Testis (tissue), 2 donors: ENCODE measurements at regions not wholly inside any gene's neighbourhood (a gene's known extent, or its start where the extent isn't known, plus 50 kb on each side); places are given as distances from the start of the nearest gene placed in this dataset.
"Not testable (repeated sequence)": the region's sequence is repeated elsewhere in the genome, so short reads cannot be mapped to it uniquely, and the experiment has no call there.

Experiments used
- DNase-seq: peaks from one replicate; pipeline ENCODE4 v3.0.0-alpha.2; 2019
- H3K27ac ChIP-seq, 2 donors: fragments of 200-600 bp; sonication (generic); one replicate each; pipeline ENCODE4 v1.5.1; 2019
- H3K27me3 ChIP-seq: fragments of 200-600 bp; sonication (generic); one replicate; pipeline ENCODE4 v1.5.1; 2019
- H3K36me3 ChIP-seq: fragments of 200-600 bp; sonication (generic); one replicate; pipeline ENCODE4 v1.5.1; 2017; ENCODE audit warnings: low read depth; ENCODE audit errors: missing control alignments
- H3K4me1 ChIP-seq: fragments of 200-600 bp; sonication (generic); one replicate; pipeline ENCODE4 v1.5.1; 2019
- H3K4me3 ChIP-seq, 2 donors: fragments of 200-600 bp; sonication (generic); one replicate each; pipeline ENCODE4 v1.5.1; 2017 to 2019
- H3K9me3 ChIP-seq: fragments of 200-600 bp; sonication (generic); one replicate; pipeline ENCODE4 v1.5.1; 2017
- POLR2A ChIP-seq: fragments of 450-650 bp; IDR thresholded peaks from one replicate; pipeline ENCODE4 v1.6.1; 2017; ENCODE audit warnings: antibody characterized with exemption, mild to moderate bottlenecking, moderate library complexity
- WGBS, 2 donors: methylation state at CpG; one replicate each; pipeline ENCODE4 v1.1.5; 2018; 5-methylcytosine and 5-hydroxymethylcytosine counted together
- intact Hi-C: fragments of 100-400 bp; cut with DNase I; formaldehyde crosslinking; loops from one replicate; pipeline ENCODE4 v1.15.1; 2023; ENCODE audit warnings: low total_unique reads
- TF ChIP-seq, protein P1 (sequence below), 3 experiments: fragments of 450-650 bp in 2 of 3; fragments of 200-600 bp in 1 of 3; sonication (generic) in 1 of 3; IDR thresholded peaks; one replicate each; pipeline ENCODE4 v1.5.1; 2016 to 2019; ENCODE audit warnings: antibody characterized with exemption in 3 of 3, mild to moderate bottlenecking in 2 of 3, moderate library complexity in 1 of 3

DNA sequence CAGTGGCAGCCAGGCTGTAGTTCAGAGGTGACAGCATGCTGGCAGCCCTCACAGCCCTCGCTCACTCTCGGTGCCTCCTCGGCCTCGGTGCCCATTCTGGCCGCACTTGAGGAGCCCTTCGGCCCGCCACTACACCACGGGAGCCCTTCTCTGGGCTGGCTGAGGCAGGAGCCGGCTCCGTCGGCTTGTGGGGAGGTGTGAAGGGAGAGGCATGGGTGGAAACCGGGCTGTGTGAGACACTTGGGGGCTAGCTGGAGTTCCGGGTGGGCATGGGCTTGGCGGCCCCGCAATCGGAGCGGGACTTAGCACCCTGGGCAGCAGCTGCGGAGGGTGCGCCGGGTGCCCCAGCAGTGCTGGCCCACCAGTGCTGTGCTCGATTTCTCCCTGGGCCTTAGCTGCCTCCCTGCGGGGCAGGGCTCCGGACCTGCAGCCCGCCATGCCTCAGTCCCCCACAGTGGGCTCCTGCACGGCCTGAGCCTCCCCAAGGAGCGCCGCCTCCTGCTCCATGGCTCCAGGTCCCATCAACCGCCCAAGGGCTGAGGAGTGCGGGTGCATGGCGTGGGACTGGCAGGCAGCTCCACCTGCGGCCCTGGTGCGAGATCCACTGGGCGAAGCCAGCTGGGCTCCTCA lies 396.8 kb downstream of the FAM72C start:
- Histone ChIP-seq H3K4me3 (no peak overlapping the region), H3K36me3 (no peaks in the 10 kb centered on the region), H3K9me3 (no peaks in the 10 kb centered on the region), H3K27me3 (no peaks in the 10 kb centered on the region), H3K4me1 (no peaks in the 10 kb centered on the region), H3K27ac (no peak overlapping the region)
- intact Hi-C loops: no loop called here
- 75 to 80% methylated on average over 2 to 9 of the region's 33 CpGs for WGBS, 2 donors
- TF ChIP-seq, protein P1, sequence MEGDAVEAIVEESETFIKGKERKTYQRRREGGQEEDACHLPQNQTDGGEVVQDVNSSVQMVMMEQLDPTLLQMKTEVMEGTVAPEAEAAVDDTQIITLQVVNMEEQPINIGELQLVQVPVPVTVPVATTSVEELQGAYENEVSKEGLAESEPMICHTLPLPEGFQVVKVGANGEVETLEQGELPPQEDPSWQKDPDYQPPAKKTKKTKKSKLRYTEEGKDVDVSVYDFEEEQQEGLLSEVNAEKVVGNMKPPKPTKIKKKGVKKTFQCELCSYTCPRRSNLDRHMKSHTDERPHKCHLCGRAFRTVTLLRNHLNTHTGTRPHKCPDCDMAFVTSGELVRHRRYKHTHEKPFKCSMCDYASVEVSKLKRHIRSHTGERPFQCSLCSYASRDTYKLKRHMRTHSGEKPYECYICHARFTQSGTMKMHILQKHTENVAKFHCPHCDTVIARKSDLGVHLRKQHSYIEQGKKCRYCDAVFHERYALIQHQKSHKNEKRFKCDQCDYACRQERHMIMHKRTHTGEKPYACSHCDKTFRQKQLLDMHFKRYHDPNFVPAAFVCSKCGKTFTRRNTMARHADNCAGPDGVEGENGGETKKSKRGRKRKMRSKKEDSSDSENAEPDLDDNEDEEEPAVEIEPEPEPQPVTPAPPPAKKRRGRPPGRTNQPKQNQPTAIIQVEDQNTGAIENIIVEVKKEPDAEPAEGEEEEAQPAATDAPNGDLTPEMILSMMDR (IDR thresholded peaks at IDR 0.05): no peak
- TF ChIP-seq POLR2A: no peak
- no peak for DNase-seq

DNA sequence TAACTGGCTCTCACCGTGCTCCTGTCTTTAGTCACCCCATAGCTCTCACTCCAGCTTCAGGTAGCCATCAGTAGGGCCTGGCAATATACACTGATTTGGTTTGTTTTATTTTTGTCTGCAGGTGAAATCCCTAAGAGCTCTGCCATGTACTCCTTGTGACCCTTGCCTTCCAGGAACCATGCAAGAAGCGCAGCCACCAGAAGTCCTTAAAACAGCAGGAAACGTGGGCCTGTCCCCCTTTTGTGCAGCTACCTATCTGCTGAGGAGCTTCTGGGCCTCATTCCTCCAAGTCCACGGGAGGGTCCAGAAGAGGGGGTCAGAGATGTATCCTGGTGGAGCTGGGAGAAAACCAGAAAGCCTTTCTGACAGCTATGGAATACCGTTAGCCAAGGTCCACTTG lies 399.1 kb downstream of the FAM72C start:
- 50 to 66% methylated on average over 5 of the region's 5 CpGs for WGBS, 2 donors

DNA sequence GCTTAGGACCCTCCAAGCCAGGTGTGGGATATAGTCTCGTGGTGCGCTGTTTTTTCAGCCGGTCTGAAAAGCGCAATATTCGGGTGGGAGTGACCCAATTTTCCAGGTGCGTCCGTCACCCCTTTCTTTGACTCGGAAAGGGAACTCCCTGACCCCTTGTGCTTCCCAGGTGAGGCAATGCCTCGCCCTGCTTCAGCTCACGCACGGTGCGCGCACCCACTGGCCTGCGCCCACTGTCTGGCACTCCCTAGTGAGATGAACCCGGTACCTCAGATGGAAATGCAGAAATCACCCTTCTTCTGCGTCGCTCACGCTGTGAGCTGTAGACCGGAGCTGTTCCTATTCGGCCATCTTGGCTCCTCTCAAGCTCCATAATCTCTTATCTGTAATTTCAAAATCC lies 408.0 kb downstream of the FAM72C start:
- H3K9me3 ChIP-seq, H3K4me3 ChIP-seq, H3K36me3 ChIP-seq, H3K4me1 ChIP-seq, DNase-seq, H3K27me3 ChIP-seq, intact Hi-C loops, H3K27ac ChIP-seq: not testable (repeated sequence)
- WGBS, 2 donors: 57 to 66% methylated on average over 11 to 13 of the region's 20 CpGs

More for the DNA sequence above, 399.1 kb downstream of the FAM72C start:
- intact Hi-C loops, H3K4me1 ChIP-seq, H3K27ac ChIP-seq, DNase-seq, H3K9me3 ChIP-seq, H3K36me3 ChIP-seq, H3K27me3 ChIP-seq, H3K4me3 ChIP-seq: not testable (repeated sequence)

DNA sequence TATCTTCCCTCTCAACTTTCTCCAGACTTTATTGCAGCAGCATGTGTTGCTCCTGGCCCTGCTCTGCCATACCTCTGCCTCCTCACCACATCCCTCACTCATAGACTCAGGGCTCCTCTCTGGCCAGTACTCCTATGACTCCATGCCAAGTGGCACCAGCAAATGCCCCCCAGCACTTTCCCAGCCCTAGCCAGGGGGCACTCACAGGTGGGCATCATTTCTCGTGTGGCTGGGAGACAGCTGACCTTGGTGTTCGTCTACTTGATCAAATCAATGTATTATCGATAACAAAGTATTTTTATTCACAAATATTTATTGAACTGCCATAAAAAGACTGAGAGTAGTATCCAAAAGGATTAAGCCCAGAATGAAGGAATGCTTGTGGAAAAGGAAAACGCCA lies 418.2 kb downstream of the FAM72C start:
- intact Hi-C loops: no loop called here

DNA sequence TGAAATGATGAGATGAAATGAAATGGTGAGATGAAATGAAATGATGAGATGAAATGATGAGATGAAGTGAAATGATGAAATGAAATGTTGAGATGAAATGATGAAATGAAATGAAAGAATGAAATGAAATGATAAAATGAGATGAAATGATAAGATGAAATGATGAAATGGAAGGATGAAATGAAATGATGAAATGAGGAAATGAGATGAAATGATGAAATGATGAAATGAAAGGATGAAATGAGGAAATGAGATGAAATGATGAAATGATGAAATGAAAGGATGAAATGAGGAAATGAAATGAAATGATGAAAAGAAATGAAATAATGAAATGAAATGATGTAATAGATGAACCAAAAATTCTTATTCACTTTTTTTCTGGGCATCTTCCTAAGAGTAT lies 467.1 kb downstream of the FAM72C start:
- H3K4me3 ChIP-seq, intact Hi-C loops, H3K4me1 ChIP-seq, DNase-seq, H3K36me3 ChIP-seq, H3K9me3 ChIP-seq, H3K27me3 ChIP-seq, H3K27ac ChIP-seq: not testable (repeated sequence)

More for the DNA sequence above, 418.2 kb downstream of the FAM72C start:
- no peaks in the 10 kb centered on the region for H3K27me3 ChIP-seq
- H3K27ac ChIP-seq: no peak overlapping the region
- 55 to 68% methylated on average over 4 of the region's 4 CpGs for WGBS, 2 donors
- H3K36me3 ChIP-seq: no peaks in the 10 kb centered on the region
- no peak for DNase-seq
- H3K4me1 ChIP-seq: no peaks in the 10 kb centered on the region
- H3K9me3 ChIP-seq: no peaks in the 10 kb centered on the region
- no peak overlapping the region for H3K4me3 ChIP-seq
- TF ChIP-seq POLR2A: no peak
- TF ChIP-seq, protein P1 (IDR thresholded peaks at IDR 0.05): no peak

DNA sequence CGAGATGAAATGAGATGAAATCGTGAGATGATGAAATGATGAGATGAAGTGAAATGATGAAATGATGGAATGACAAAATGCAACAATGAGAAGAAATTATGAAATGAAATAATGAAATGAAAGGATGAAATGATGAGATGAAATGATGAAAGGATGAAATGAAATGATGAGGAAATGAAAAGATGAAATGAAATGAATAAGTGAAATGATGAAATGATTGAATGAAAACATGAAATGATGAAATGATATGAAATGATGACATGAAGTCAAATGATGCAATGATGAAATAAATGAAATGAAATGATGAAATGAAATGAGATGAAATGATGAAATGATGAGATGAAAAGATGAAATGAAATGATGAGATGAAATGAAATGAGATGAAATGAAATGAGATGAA lies 467.7 kb downstream of the FAM72C start:
- no CpG with 5 or more reads among the region's 2 CpGs for WGBS, 2 donors
- H3K9me3 ChIP-seq, intact Hi-C loops: not testable (repeated sequence)

DNA sequence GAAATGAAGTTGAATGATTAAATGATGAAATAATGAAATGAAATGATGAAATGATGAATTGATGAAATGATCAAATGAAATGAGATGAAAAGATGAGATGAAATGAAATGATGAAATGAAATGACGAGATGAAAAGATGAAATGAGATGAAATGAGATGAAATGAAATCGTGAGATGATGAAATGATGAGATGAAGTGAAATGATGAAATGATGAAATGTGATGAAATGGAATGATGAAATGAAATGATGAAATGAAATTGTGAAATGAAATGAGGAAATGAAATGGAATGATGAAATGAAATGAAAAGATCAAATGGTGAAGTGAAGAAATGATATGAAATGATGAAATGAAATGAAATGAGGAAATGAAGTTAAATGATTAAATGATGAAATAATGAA lies 468.7 kb downstream of the FAM72C start:
- H3K27me3 ChIP-seq, H3K27ac ChIP-seq, DNase-seq, H3K36me3 ChIP-seq, intact Hi-C loops, H3K4me1 ChIP-seq, H3K4me3 ChIP-seq, H3K9me3 ChIP-seq: not testable (repeated sequence)
- 56 to 64% methylated on average over 2 of the region's 2 CpGs for WGBS, 2 donors

More for the DNA sequence above, 467.7 kb downstream of the FAM72C start:
- H3K27me3 ChIP-seq, DNase-seq, H3K27ac ChIP-seq, H3K4me3 ChIP-seq, H3K4me1 ChIP-seq, H3K36me3 ChIP-seq: not testable (repeated sequence)

DNA sequence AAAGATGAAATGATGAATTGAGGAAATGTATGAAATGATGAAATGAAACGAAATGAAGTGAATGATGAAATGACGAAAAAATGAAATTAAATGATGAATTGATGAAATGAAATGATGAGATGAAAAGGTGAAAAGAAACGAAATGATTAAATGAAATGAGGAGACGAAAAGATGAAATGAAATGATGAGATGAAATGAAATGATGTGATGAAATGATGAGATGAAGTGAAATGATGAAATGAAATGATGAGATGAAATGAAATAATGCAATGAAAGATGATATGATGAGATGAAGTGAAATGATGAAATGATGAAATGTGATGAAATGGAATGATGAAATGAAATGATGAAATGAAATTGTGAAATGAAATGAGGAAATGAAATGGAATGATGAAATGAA lies 469.7 kb downstream of the FAM72C start:
- H3K4me3 ChIP-seq, H3K27ac ChIP-seq, H3K27me3 ChIP-seq, intact Hi-C loops, DNase-seq, H3K4me1 ChIP-seq, H3K36me3 ChIP-seq, H3K9me3 ChIP-seq: not testable (repeated sequence)
- WGBS, 2 donors: 48 to 50% methylated on average over 4 of the region's 4 CpGs

DNA sequence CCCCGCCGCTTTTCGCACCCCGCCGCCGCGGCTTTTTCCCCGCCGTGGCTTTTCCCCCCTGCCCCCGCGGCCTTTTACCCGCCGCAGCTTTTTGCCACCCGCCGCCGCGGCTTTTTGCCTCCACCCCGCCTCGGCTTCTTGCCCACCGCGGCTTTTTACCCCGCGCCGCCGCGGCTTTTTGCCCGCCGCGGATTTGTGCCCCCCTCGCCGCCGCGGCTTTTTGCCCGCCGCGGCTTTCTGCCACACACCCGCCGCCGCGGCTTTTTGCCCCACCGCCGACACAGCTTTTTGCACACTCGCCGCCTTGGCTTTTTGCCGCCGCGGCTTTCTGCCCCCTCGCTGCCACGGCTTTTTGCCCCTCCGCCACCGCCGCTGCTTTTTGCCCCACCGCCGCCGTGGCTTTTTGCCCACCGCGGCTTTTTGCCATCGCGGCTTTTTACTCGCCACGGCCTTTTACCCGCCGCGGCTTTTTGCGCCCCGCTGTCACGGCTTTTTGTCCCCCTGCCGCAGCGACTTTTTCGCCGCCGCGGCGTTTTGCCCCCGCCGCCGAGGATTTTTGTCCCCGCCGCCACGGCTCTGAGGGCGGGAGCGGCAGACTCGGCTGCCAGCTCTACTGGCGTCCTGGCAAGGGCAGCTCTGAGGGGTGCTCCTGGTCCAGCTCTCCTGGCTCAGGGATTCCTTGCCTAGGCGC lies 473.6 kb downstream of the FAM72C start:
- H3K4me3 ChIP-seq: peak overlapping the region; percentile 1 to 31
- H3K27me3 ChIP-seq, H3K36me3 ChIP-seq, DNase-seq, H3K27ac ChIP-seq, H3K4me1 ChIP-seq, H3K9me3 ChIP-seq, intact Hi-C loops: not testable (repeated sequence)
- 4 to 22% methylated on average over 39 to 44 of the region's 85 CpGs for WGBS, 2 donors
